MM.1S (cell line): ENCODE measurements at regions not wholly inside any gene's neighbourhood (a gene's known extent, or its start where the extent isn't known, plus 50 kb on each side); places are given as distances from the start of the nearest gene placed in this dataset.

ENCODE experiments used
- EZH2 ChIP-seq: fragments of 300-600 bp; sonication (generic); optimal IDR thresholded peaks from 2 replicates; pipeline ENCODE3; 2017; ENCODE audit warnings: low read depth, mild to moderate bottlenecking, antibody characterized with exemption, low read length, mixed read lengths
- TF ChIP-seq, protein P1 (sequence below): fragments of 300-600 bp; sonication (generic); IDR thresholded peaks from 2 replicates; pipeline ENCODE4 v1.5.1; 2016; ENCODE audit warnings: antibody characterized with exemption, low read length, mixed read lengths

DNA sequence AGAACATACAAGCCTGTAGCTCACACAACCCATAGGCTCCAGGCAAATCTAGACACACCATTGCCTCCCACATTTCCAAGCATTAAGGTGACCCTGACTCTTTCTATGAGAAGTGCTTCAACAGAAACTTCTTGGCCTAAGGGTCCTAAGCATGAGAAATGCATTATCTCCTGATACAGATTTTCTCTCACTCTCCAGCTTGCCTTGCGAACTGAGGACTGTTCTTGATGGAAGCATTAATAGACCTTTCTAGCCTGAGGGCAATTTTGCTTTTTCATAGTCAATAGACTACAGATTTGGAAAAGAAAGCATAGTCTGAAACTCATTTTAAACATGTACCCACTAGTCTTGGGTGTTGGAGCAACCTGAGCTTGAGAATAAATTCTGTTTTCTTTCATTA lies 1801.3 kb upstream of the PCDH7 start:
- no peak for TF ChIP-seq EZH2
- TF ChIP-seq, protein P1, sequence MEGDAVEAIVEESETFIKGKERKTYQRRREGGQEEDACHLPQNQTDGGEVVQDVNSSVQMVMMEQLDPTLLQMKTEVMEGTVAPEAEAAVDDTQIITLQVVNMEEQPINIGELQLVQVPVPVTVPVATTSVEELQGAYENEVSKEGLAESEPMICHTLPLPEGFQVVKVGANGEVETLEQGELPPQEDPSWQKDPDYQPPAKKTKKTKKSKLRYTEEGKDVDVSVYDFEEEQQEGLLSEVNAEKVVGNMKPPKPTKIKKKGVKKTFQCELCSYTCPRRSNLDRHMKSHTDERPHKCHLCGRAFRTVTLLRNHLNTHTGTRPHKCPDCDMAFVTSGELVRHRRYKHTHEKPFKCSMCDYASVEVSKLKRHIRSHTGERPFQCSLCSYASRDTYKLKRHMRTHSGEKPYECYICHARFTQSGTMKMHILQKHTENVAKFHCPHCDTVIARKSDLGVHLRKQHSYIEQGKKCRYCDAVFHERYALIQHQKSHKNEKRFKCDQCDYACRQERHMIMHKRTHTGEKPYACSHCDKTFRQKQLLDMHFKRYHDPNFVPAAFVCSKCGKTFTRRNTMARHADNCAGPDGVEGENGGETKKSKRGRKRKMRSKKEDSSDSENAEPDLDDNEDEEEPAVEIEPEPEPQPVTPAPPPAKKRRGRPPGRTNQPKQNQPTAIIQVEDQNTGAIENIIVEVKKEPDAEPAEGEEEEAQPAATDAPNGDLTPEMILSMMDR = no peak
